ENCODE measurements at regions not wholly inside any gene's neighbourhood (a gene's known extent, or its start where the extent isn't known, plus 50 kb on each side); places are given as distances from the start of the nearest gene placed in this dataset.
"Not testable (repeated sequence)": the region's sequence is repeated elsewhere in the genome, so short reads cannot be mapped to it uniquely, and the experiment has no call there.

DNA sequence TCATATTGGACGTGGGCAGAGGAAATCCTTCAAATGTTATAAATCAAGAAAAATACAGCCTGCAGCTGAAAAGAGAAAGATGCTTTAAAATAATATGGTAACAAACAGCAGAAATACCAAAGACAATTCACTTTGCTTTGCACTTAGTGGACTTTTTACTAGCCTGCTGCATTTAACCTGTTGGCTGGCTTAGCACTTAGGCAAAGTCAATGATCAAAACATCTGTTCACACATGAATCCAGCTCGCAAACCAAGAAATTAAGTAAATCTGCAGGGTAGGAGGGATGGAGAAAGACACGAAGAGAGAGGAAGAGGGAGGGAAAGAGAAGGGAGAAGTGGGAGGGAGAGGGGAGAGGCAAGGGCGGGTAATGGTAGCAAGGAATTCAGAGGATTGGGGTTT lies 103.6 kb upstream of the RAB4A start:
- DNase-seq = no peak

- DNase-seq = no peak
Measured at GRCh38 chr1:229169399-229169798, 101.5 kb upstream of the RAB4A start.

GRCh38 chr1:229170274-229170673 lies 100.6 kb upstream of the RAB4A start:
- DNase-seq = no peak

GRCh38 chr1:229170778-229171505 lies 100.0 kb upstream of the RAB4A start:
- DNase-seq = no peak

DNA sequence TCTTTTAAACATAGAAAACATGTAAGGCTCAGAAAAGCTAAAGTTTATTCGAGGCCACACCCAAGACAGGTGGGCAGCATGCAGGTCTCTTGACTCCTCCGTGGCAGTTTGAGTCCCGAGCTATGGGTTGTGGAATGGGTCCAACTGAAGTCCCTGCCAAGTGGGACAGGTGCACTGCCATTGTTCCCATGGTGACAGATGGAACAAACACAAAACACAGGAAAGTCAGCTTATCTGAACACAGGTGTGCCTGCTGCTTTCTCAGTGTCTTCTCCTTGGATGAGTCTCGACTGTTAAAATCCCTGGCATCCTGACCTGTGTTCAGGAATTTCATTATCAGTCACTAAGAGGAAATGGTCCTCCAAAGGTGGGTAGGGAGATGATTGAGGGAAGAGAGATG lies 99.0 kb upstream of the RAB4A start:
- DNase-seq = peak; percentile 84

GRCh38 chr1:229173491-229174476 lies 97.1 kb upstream of the RAB4A start:
- DNase-seq = not testable (repeated sequence)

DNA sequence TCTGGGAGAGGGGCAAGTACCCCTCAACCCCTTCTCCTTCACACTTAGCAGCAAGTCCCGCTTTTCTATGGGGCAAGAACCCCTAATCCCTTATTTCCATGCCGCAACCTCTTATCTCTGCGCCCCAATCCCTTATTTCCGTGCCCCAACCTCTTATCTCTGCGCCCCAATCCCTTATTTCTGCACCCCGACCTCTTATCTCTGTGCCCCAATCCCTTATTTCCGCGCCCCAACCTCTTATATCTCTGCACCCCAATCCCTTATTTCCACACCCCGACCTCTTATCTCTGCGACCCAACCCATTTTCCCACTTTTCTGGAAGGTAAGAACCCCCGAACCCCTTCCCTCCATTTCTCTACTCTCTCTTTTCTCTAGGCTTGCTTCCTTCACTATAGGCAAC lies 95.6 kb upstream of the RAB4A start:
- DNase-seq = not testable (repeated sequence)

DNA sequence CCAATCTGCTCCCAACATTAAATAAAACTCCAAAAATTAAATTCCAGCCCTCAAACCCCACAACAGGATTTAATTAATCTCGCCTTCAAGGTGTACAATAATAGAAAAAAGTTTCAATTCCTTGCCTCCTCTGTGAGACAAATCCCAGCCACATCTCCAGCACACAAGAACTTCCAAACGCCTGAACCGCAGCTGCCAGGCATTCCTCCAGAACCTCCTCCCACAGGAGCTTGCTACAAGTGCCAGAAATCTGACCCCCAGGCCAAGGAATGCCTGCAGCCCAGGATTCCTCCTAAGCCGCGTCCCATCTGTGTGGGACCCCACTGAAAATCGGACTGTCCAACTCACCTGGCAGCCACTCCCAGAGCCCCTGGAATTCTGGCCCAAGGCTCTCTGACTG lies 94.5 kb upstream of the RAB4A start:
- not testable (repeated sequence) for DNase-seq

DNA sequence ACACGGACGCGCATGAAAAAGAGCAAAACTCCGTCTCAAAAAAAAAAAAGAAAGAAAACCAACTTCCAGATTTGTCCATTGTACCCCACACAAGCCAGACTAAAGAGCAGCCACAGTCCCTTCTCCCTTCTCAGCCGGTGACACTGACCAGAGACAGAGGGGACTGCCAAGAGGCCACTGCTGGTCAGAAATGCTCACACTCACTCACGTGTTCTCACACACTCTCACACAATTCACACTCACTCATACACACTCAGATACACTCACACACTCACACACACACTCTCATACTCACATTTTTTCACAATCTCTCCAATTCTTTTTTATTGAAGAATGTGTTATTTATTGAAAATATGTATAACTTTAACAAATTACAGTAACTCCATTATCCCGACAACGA lies 90.8 kb upstream of the RAB4A start:
- no peak for DNase-seq

DNA sequence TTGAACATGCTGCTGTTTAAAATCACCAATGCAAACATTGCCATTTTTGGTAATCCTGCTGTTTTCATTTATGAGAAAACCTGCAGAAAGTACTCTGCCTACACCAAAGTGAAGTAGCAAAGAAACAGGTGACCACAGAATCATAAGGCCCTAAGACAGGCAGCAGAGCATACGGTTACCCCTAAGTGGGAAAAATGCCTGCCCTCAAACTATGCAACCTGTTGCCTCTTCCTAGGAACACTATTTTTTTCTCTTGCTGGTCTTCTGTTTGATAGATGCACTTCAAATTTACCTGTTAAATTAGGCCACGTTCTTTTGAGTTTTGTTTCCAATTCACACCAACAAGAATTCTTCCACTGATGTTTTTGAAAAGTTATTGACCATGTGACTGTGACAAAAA lies 89.5 kb upstream of the RAB4A start:
- no peak for DNase-seq

GRCh38 chr1:229183588-229183987 lies 87.3 kb upstream of the RAB4A start:
- no peak for DNase-seq

DNA sequence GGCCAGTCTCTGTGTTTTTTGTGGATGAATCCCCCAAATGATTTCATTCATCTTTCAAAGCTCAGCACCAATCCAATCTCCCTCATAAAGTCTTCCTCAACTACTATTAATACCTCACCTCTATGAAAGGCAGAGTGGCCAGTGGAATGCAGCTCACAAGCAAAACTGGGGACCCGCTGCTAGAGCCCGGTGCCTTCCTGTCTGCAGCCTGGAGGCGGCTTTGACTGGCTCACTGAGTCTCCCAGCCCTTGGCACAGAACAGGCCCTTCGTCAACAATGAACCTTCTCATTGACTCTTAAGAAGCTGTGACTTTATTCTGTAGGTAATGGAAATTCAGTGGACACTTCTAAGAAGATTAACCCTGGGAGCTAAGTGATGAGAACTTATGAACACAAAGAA lies 86.8 kb upstream of the RAB4A start:
- DNase-seq = no peak

DNA sequence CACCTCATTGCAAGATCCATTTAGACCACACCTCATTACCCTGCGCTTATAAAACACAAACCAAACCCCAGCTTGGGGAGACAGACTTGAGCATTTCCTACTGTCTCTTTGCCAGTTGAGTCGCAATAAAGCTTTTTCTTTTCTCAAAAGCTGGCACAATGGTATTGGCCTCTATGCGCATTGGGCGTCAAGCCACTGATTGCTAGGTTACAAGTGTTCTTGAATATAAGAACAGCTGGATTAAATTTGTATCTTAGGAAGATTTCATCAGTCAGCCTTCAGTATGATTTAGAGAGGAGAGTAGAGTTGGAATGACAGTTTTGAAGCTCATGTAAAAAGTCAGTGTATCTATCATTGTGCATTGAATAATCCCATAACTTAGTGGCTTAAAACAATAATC lies 84.9 kb upstream of the RAB4A start:
- DNase-seq = no peak

GRCh38 chr1:229186373-229187056 lies 84.4 kb upstream of the RAB4A start:
- DNase-seq = no peak

DNA sequence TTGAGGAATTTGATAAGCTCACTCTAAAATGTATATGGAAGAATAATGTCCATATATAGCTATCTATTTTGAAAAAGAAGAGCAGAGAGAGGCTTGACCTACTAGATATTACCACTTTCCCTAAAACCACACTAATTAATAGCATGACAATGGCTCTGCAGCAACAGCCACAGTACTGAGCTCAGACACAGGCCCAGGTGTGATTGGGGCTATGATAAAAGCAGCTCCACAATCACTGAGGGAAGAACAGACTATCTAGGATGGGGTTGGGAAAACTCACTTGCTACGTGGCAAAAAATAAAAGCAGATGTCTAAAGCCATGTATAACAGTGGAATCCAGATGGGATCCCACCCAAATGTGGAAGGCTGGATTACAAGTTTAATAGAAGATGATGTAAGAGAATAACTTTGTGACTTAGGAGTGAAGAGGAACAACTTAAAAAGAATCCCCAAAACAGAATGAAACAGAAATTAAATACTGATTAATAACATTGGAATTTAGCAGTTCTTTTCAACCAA lies 80.8 kb upstream of the RAB4A start:
- no peak for DNase-seq

DNA sequence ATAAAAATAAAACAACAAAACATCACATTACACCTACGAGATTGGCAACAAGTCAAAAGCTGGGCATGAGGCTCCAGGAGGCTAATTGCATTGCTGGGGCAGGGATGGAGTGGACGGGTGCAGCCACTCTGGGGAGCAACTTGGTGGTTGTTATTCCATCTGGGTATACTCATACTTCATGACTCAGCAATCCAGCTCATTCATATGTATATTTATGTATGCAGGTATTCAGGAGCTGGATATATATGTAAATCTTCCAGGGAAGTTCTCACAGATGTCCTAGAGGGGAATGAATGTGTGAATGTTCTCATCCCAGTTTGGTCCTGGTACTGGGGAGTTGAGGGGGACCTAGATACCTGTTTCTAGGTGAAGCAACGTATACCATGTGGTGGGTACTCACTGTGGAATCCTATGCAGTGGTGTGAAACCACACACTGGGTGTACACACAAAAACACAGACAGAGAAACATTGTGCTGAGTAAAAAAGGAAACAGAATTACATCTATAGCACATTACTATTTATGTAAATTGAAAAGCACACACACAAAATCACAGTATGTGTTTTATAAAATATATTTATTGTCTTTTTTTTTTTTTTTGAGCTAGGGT lies 79.7 kb upstream of the RAB4A start:
- DNase-seq = no peak

GRCh38 chr1:229192031-229192430 lies 78.9 kb upstream of the RAB4A start:
- no peak for DNase-seq

DNA sequence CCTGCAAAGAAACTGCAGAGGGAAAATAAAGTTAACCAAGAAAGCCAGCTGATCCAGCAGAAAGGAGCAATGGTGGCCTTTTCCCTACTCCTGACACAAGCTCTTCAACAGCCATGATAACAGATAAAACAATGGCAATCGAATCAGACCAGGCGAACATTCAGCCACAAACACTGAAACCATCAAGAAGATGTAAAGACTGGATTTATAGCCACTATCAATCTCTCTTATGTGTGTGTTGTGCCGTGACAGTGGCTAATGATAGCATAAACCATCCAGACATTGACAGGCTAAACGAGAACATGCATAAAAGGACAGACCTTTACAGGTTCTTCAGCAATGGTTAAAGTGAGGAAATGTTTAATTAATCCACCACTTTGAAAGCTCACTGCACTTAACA lies 78.1 kb upstream of the RAB4A start:
- no peak for DNase-seq

GRCh38 chr1:229194096-229194495 lies 76.8 kb upstream of the RAB4A start:
- DNase-seq = no peak

DNA sequence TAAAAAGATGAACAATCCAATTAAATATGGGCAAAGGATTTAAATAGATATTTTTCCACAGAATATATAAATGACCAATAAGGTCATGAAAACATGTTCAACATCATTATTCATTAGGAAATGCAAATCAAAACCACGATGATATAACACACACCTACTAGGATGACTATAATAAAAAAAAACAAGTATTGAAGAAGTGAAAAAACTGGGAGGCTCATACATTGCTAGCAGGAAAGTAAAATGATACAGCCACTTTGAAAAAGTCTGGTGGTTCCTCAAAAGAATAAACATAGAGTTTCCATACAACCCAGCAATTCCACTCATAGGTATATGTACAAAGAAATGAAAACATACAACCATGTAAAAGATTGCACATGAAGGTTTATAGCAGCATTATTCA lies 75.7 kb upstream of the RAB4A start:
- DNase-seq = no peak

DNA sequence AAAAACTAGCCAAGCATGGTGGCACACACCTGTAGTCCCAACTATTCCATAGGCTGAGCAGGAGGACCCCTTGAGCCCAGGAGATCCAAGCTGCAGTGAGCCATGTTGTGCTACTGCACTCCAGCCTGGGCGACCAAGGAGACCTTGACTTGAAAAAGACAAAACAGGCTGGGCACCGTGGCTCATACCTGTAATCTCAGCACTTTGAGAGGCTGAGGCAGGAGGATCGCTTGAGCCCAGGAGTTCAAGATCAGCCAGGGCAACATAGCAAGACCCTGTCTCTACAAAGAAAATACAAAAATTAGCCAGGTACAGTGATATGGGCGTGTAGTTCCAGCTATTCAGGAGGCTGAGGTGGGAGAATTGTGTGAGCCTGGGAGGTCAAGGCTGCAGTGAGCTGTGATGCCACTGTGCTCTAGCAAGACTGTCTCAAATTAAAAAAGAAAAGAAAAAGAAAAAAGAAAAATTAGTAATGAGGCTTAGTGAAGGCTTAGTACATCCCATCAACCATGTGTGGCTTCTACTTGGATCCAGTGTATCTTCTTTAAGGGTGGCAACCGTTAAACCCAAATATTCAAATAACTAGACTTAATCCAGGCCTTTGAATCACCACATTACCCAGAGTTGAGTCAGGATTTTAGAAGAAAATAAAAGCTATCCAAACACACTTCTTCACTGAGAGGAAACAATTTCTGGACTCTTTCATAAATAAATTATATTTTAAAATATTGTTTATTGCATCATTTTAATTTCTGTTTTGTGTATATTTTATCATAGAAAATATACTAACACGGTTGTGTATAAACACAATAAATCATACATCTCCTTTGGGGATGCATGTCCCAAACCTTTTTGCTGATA lies 74.3 kb upstream of the RAB4A start:
- no peak for DNase-seq

DNA sequence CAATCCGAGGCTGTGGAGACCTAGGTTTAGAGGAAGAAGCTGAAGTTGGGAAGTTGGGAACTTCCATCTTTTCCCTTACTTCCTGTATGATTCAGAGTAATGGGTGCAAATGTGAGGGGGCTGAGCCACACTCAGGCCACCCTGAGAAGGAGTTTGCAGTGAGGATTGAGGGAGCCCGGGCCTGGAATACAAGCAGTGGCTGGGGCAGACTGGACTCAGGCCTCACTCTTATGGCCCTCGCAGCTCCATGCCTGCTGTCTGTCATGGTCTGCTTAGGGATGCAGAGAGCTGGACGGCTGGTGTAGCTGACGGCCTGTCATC lies 73.7 kb upstream of the RAB4A start:
- no peak for DNase-seq
